HG03066 (cell line): ENCODE measurements at regions not wholly inside any gene's neighbourhood (a gene's known extent, or its start where the extent isn't known, plus 50 kb on each side); places are given as distances from the start of the nearest gene placed in this dataset.
"Not testable (repeated sequence)": the region's sequence is repeated elsewhere in the genome, so short reads cannot be mapped to it uniquely, and the experiment has no call there.

Experiments
- ATAC-seq: cut with Tn5 transposase; IDR thresholded peaks from one replicate; pipeline ENCODE4 v1.9.1; 2021; ENCODE audit warnings: low read depth; ENCODE audit not compliant: unreplicated experiment

DNA sequence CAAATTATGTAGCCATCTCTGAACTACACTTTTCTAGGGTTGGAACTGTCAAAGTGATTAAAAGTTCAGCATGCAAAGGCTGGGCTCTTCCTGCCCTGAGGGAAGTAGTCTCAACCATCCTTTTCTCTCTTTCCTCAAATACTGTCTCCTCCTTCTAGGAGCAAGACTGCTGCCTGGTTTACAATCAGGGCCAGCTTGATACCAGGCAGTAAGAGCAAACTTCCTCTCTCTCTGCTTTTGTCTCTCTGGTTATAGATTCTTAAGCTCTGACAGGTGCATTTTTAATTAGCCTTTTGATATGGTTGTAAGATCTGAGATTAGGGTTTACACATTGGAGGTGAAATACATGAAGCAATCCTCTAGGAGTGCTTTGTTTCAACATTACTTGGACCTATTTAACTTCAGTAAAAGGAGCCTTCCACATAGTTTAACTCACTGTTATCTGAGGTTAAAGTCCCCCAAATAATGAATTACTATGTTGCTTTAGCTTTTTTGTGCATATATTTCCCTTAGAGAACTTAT is 436.1 kb downstream of the SPATA31D1 start:
- ATAC-seq = no peak

DNA sequence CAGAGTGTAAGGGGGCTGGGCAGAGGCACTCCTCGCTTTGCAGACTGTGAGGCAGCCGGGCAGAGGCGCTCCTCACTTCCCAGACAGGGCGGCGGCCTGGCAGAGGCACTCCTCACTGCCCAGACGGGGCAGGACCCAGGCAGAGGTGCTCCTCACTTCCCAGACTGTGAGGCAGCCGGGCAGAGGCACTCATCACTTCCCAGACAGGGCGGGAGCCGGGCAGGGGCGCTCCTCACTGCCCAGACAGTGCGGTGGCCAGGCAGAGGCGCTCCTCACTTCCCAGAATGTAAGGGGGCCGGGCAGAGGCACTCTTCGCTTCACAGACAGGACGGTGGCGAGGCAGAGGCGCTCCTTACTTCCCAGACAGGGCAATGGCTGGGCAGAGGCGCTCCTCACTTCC is 442.5 kb downstream of the SPATA31D1 start:
- ATAC-seq = no peak

DNA sequence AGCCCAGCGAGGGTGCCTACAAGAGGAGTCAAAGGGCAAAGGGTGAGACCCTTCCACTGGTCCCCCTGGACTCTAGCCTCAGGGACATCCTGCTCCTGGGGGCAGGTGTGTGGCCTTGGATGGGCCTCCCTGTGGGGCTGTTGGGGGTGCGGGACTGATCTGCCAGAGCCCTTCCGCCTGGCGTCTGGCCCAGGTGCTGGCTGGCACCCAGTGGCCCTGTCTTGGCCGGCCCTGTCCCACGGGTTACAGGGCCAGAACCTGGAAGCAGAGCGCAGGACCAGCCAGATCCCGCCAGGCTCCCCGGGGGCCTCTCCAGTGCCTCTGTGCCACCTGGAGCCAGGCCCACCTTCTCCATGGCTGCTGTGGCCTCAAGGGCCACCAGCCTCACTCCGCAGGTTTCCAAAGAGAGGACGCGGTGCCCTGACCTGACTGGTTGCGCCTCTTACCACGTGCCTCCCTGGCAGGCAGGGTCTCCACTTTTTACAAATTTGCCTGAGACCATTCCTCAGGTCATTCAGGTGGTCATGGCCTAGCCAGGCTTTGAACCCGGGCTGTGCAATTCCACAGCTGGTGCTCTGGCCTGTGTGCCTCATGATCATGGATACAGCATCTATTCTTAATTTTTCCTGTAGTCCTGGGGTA is 444.8 kb downstream of the SPATA31D1 start:
- ATAC-seq = not testable (repeated sequence)

DNA sequence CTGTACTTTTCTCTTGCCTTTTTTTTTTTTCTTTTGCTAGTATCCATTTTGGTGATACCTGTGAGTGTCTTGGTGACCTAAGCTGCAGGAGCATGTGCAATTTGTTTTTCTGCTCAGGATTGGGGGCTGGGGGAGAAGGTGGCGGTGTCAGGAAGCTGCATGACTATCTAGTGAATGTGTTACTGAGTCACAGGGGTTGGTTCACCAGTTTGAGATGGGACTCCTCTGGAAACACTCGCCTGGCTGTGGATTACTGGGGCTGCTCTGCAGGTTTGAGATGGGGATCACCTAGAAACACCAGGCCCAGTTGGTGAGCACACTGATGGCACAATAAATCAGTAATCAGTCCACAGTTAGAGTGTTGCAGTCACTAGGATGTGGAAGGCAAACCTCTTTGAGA is 447.9 kb downstream of the SPATA31D1 start:
- no peak for ATAC-seq

DNA sequence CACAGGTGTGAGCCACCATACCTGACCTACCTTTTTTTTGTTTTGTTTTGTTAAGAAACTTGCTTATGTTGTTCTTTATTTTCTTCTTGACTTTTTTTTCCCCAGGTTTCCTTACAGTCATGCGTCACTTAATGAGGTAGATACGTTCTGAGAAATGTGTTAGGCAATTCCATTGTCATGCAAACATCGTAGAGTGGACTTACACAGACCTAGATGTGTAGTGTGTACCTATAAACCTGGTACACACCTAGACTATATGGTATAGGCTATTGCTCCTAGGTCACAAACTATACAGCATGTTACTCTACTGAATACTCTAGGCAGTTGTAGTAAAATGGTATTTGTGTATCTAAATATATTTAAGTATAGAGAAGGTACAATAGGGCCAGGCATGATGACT is 448.6 kb downstream of the SPATA31D1 start:
- ATAC-seq = not testable (repeated sequence)

DNA sequence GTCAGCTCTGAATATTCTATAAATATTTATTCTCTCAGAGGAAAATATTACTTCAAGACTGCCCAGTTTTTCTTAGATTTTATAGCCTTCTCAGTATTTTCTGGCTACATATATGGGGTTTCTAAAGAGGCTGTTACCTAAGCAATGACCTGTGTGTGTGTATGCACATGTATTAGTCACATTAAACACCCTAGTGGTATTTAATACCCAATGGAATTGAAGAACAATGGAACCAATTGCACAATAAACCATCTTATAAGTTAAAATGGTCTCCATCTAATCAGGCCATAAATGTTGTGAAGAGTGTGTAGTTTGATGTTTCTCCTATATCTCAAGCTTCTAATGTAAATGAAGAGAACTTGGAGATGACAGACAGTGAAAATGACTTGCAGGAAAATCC is 450.0 kb downstream of the SPATA31D1 start:
- ATAC-seq = no peak

DNA sequence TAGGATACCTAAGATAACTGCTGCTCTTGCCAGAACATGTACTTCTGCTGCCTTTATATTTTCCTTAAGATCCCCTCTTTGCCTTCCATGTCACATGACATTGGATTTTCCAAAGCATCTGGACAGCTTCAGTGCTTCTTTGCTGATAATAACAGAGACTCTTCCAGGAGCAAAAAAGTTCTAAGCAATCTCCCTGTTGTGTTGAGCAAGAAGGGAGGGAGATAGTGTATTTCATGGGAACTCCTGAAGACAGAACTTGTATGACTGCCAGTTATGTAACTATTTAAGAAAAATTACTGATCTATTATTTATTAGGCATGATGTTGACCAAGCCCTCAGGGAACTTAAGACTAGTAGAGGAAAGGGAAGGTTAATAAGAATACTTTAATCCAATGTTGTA is 454.7 kb downstream of the SPATA31D1 start:
- ATAC-seq = no peak

DNA sequence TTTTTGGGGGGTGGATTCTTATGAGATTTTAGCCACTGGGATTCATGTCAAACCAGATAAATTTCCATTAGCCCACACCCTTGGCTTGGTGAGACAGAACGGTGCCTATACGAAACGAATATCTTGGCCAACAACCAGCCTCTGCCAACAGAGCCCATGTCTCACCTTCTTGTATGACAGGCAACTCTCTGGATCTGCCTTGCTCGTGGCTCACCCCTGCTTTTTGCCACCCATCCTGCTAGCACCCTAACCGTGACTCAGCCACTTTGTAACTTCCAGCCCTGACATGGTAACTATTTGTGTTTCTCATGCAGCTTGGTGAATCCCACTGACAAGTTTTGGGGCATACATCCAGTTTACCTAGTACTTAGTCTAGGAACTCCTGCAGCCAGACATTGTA is 457.0 kb downstream of the SPATA31D1 start:
- ATAC-seq = no peak

DNA sequence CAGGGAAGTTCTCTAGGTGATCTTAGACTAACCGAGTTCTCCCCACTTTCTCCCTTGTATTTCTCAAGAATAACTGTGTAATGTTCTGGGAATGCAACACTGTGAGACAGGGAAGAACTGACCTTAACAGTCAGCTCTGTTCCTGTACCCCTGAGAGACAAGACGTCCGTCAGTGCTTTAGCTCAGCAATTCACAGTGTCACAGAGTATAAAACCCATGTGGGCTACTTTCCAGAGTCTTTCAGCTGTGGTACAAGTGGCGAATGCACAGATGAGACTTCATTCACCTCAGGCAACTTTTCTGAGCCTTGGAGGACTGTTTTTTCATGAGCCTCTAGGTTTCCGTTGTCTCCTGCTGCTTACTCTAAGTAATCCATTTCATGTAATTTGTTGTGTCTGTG is 458.8 kb downstream of the SPATA31D1 start:
- no peak for ATAC-seq

DNA sequence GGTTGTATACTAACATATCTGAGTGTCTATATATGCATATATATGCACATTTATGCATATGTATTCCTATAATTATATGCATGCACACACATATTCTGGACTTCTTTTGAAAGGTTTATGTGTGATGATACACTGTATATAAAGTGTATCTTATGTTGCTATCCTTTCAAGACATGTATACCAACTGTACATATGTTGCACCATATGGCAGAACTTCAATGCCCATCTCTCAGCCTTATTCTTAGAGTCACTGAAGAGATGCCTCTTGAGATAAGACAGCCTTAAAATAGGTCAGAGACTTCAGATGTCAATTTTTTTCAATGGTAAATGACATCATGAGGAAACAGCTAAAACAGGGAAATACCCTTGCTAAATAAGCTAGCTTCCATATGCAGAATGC is 461.4 kb downstream of the SPATA31D1 start:
- ATAC-seq = no peak

DNA sequence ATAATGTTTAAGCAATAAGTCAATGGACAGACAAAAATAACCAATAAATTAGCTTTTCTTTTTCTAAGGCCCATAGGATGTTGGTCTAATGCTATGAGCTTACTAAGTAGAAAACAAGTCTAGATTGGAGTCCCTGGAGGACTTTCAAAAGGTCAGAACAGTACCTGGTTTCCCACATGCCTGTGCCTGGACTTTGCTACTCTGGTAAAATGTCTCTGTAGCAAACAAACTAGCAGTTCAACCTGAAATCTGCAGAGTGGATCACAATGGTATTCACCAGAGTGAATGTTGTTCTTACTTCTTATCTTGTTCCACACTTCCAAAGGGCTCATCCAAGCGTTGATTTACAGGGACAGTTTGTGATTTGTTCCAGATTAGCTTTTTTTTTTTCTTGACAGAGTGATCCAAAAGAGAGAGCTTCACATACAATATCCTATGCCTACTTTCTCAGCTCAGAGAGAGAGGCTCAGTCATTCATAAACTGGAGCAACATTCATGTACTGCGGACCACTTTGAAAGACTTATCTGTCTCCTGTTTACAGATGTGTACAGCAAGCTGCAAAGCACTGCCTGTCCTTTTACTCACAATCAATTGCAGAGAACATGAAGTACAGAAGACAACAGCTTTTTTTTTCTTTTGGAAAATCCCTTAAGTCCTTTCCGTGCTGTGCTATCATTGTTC is 466.1 kb downstream of the SPATA31D1 start:
- ATAC-seq = no peak

DNA sequence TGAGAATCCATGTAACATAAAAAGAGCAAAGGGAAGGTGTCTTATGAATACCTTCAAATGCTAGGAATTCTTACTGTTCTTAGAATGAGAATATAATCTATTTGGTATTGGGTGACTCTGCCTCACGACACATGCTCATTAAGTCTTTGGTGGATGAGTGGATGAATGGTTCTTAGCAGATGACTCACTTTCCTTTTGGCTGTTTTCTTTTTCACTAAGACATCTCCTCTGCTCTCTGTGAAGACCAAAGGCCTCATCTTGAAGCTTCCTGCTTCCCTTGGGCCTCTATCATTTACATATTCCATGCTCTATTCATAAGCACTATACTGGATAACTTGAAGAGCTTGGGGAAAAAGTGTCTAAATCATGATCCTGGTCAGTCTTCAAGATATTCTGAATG is 468.1 kb downstream of the SPATA31D1 start:
- ATAC-seq = no peak

DNA sequence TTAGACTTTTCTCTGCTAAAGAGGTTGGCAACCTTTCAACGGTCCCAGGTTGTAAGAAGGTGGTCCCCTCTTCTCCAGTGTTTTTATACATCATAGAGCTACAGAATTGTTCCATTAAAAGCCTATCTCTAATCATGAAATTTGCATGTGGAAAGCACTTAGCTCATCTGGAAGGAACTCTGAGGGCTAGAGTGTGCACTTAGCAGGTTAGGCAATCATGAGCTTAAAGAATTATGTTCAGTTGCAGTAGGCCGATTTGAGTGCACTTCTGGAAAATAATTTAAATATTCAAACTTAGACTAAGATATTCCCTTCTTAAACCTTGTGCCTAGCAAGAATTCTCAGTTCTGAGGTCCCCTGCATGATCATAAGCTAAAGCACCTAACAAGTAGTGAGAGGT is 468.7 kb downstream of the SPATA31D1 start:
- no peak for ATAC-seq

DNA sequence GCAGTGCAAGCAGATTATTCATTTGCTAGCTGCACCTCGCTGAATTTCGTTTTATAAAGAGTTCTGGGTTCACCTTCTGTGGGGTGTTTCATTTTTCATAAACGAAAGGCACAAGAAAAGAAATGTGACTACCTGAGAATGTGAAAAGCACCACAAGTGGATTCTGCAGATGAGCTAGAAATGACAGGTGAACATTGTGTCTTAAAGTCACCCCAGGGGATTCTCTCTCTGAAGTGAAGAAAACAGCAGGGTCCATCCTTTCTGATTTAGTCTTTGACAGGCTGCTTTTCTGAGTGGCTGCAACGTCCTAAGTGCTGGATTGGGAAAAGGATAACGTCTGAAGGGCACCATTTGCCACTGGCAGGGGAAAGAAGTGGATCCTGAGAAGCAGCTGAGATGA is 469.3 kb downstream of the SPATA31D1 start:
- no peak for ATAC-seq

DNA sequence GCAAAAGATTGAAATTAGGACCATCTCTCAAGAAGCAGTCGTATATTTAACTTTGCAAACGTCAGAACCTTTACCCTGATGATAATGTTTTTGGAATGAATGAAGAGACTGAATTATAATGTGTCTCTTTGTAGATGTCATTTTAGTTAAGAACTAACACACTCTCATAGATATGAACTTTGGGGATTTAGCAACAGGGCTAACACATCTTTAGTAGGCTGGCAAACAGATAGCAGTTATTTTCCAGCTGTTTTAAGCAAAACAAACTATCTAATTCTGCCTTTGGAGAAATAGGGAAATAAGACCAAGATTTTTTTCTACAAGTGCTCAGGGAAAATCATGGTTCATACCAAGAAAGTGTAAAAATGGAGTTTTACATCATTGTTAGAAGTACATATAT is 469.7 kb downstream of the SPATA31D1 start:
- ATAC-seq = no peak

DNA sequence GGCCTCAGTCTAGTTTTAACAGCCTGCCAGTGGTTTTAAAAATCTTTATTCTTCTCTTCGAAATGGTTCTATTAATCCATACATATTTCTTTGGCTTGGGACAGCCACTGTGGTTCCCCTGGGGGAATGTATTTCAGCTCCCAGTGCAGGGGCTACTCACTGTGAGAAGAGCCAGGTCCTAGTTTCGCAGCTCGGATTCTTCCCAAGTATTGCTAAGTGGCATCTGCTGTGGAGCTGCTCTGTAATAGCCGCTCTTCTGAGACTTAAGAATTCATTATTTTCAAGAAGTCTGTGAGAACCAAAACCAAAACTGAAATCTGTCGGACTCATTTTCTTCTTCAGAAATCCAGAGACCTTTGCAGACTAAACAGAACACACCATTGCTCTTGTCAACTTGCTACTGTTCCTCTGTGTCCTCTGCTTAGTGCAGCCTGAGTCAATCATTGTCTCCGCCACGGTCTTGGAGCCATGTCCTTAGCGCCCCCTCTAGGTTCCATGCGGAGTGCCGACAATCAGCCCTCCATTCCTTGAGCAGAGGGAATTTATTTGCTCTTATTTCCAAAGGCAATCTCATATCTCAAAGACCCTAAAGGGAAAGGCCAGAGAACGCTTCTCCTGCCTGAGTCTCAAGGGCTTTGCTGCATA is 478.2 kb downstream of the SPATA31D1 start:
- no peak for ATAC-seq

DNA sequence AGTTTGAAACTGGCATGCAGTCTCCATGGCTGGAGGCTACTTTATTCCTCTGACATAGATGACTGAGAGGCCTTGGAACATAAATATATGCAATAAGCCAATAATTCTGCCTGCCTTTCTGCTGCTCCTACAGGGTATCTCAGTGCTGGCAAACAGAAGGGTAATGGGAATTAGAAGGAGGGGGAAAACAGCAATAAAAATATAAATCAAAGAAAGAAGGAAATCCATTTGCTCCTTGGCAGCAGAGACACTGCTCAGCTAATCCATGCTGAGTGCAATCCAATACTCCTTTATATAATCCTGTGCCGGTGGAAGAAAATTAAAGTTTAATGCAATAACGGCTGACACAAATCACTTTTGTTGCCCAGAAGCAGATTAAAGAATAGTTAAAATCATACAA is 478.9 kb downstream of the SPATA31D1 start:
- no peak for ATAC-seq

DNA sequence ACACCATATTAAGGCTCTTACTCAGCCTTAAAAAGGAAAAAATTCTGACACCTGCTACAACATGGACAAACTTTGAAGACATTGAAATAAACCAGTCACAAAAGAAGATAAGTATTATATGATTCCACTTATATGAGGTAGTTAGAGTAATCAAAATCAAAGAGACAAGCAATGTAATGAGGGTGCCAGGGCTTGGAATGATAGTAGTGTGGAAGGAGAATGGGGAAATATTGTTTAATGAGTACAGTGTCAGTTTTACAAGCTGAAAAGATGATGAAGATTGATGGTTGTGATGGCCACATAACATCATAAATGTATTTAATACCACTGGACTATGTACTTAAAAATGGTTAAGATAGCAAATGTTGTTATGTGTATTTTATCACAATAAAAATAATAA is 485.7 kb downstream of the SPATA31D1 start:
- no peak for ATAC-seq

DNA sequence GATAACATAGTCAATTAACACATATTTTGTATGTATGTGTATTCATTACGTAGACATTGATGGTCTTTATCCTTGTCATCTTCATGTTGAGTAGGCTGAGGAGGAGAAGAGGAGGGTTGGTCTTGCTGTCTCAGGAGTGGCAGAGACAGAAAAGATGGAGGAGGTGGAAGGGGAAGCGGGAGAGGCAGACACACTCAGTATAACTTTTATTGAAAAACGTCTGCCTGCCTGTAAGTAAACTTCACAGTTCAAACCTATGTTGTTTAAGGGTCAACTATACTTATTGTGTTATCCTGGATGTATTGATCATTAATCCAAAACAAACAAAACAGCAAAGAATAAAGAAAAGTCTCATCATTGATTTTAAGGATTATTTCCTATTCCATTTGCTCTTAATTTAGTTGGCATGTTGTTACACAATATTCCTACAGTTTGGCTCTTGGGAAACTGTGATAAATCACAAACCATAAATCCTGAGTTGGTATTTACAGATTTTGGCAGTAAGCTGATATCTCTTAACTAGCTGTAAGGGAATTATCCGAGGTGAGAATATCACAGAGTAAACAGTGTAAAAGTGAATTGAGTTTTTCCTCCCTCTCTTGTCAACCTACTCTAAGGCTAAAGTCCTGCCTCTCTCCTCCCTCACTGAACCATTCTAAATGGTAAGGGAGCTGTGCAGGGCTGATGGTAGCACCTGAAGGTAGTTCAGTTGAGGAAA is 487.2 kb downstream of the SPATA31D1 start:
- ATAC-seq = no peak

DNA sequence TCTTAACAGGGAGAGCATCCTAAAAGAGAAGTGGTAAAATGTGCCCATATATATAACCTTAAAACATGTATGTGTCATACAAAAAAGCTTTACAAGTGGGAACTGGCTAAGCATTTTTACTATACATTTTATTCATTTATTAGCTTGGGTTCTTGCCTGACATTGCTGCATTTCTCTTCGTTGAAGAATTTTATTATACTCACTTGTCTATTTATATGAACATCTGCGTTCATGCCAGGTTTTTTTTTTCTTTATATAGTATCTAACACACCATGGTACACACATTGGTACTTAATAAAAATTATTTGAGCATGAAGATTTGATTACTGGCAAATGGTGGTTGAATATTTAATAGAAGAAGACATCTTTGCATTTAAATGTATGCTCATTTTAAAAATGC is 492.3 kb downstream of the SPATA31D1 start:
- no peak for ATAC-seq

DNA sequence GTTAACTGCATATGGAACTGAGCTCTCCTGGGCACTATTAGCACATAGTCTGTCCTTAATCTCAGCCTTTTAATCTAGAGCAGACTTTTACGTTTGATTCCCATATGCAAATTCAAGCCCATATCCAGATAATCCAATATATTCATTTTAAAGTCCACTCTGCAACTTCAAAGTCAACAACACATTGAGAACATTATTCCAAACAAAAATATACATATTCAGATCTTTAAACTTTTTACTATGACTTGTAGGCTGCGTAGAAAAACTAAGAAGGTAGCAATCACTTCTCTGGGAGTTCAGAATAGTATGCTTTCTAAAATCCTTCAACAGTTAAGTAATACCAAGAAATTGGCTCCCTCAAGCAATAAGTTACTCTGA is 499.4 kb downstream of the SPATA31D1 start:
- no peak for ATAC-seq
